Stimulated activated CD4-positive, alpha-beta T cell treated with anti-CD3 and anti-CD28 coated beads, Interleukin-4, amount 100 ng/mL, for 24 hours (primary cell): ENCODE measurements at regions not wholly inside any gene's neighbourhood (a gene's known extent, or its start where the extent isn't known, plus 50 kb on each side); places are given as distances from the start of the nearest gene placed in this dataset.
A peak's percentile ranks its signal among the peaks of the same experiment; 100 is the strongest.
"Not testable (repeated sequence)": the region's sequence is repeated elsewhere in the genome, so short reads cannot be mapped to it uniquely, and the experiment has no call there.

Source experiments
- DNase-seq: peaks from one replicate; pipeline ENCODE4 v3.0.0-alpha.2; 2020

GRCh38 chr12:56872366-56872765 lies 61.8 kb downstream of the SDR9C7 start:
- no peak for DNase-seq

- no peak for DNase-seq
Measured at GRCh38 chr12:56867216-56867615, 67.0 kb downstream of the SDR9C7 start.

GRCh38 chr12:56866493-56866892 lies 67.7 kb downstream of the SDR9C7 start:
- DNase-seq, result no peak

GRCh38 chr12:56864318-56864717 lies 69.9 kb downstream of the SDR9C7 start:
- DNase-seq, result no peak

- DNase-seq, result no peak
Measured at GRCh38 chr12:56863789-56864188, 70.4 kb downstream of the SDR9C7 start.

GRCh38 chr12:56862264-56862663 lies 71.9 kb downstream of the SDR9C7 start:
- no peak for DNase-seq

- DNase-seq, result not testable (repeated sequence)
Measured at GRCh38 chr12:56853392-56853978, 80.7 kb downstream of the SDR9C7 start.

GRCh38 chr12:56851462-56851861 lies 82.7 kb downstream of the SDR9C7 start:
- DNase-seq, result no peak

- no peak for DNase-seq
Measured at GRCh38 chr12:56840922-56841321, 77.8 kb downstream of the HSD17B6 start.

- DNase-seq, result peak; percentile 30
Measured at GRCh38 chr12:56839915-56840325, 76.8 kb downstream of the HSD17B6 start.

GRCh38 chr12:56839489-56839848 lies 76.3 kb downstream of the HSD17B6 start:
- no peak for DNase-seq

- DNase-seq, result no peak
Measured at GRCh38 chr12:56838621-56839488, 75.7 kb downstream of the HSD17B6 start.
